CD14-positive monocyte (primary cell): ENCODE measurements at regions not wholly inside any gene's neighbourhood (a gene's known extent, or its start where the extent isn't known, plus 50 kb on each side); places are given as distances from the start of the nearest gene placed in this dataset.

Experiments
- DNase-seq, 3 donors: peaks; one replicate each; pipeline ENCODE4 v3.0.0-alpha.2; 2011 to 2022
- H2AFZ ChIP-seq: 2 replicates; pipeline ENCODE4 v1.6.0; 2012; ENCODE audit warnings: mild to moderate bottlenecking, low read depth, low read length, inconsistent platforms; ENCODE audit not compliant: insufficient read depth, poor library complexity, severe bottlenecking
- H3K27ac ChIP-seq, 2 donors: 1 replicate in 1 of 2; 2 replicates in 1 of 2; pipeline ENCODE4 v1.5.1; 2012 to 2013; ENCODE audit warnings: low read length in 2 of 2, control low read depth in 1 of 2, inconsistent platforms in 1 of 2, low read depth in 1 of 2, mild to moderate bottlenecking in 1 of 2
- H3K27me3 ChIP-seq, 2 donors: one replicate each; pipeline versions ENCODE4 v1.6.0 to v1.6.1; 2011 to 2013; ENCODE audit warnings: low read length in 2 of 2; ENCODE audit not compliant: control insufficient read depth in 2 of 2, insufficient read depth in 2 of 2
- H3K36me3 ChIP-seq, 2 donors: replicated peaks in 1 of 2; 1 replicate in 1 of 2; 2 replicates in 1 of 2; pipeline versions ENCODE4 v1.5.1 to v1.6.1; 2012 to 2013; ENCODE audit warnings: low read length in 2 of 2, control low read depth in 1 of 2, inconsistent platforms in 1 of 2, mild to moderate bottlenecking in 1 of 2; ENCODE audit not compliant: insufficient read depth in 2 of 2, control insufficient read depth in 1 of 2
- H3K4me1 ChIP-seq, 2 donors: 1 replicate in 1 of 2; 2 replicates in 1 of 2; pipeline versions ENCODE4 v1.5.1 to v1.6.1; 2012 to 2013; ENCODE audit warnings: low read length in 2 of 2, control low read depth in 1 of 2, inconsistent platforms in 1 of 2, mild to moderate bottlenecking in 1 of 2, moderate library complexity in 1 of 2; ENCODE audit not compliant: insufficient read depth in 2 of 2, control insufficient read depth in 1 of 2
- H3K4me2 ChIP-seq: replicated peaks from 2 replicates; pipeline ENCODE3; 2012; ENCODE audit warnings: low read length, moderate library complexity, mild to moderate bottlenecking; ENCODE audit not compliant: poor library complexity, severe bottlenecking; ENCODE audit errors: extremely low read depth
- H3K4me3 ChIP-seq, 3 experiments: fragments of 200-600 bp in 1 of 3; sonication (generic) in 1 of 3; replicated peaks in 1 of 3; 1 replicate in 2 of 3; 2 replicates in 1 of 3; pipeline ENCODE4 v1.5.1; 2011 to 2013; ENCODE audit warnings: low read length in 3 of 3, mild to moderate bottlenecking in 3 of 3, control low read depth in 2 of 3, low read depth in 2 of 3, inconsistent platforms in 1 of 3, moderate library complexity in 1 of 3
- H3K79me2 ChIP-seq: 2 replicates; pipeline ENCODE4 v1.6.0; 2012; ENCODE audit warnings: mild to moderate bottlenecking, control low read depth, inconsistent platforms, low read length, moderate library complexity; ENCODE audit not compliant: insufficient read depth
- H3K9ac ChIP-seq: 2 replicates; pipeline ENCODE4 v1.6.0; 2017; ENCODE audit warnings: low read length, mild to moderate bottlenecking; ENCODE audit not compliant: insufficient read depth, poor library complexity, severe bottlenecking
- H3K9me3 ChIP-seq, 2 donors: replicated peaks in 1 of 2; 1 replicate in 1 of 2; 2 replicates in 1 of 2; pipeline versions ENCODE4 v1.5.1 to v1.6.1; 2012 to 2013; ENCODE audit warnings: low read length in 2 of 2, control low read depth in 1 of 2; ENCODE audit not compliant: control insufficient read depth in 1 of 2, insufficient read depth in 1 of 2
- H4K20me1 ChIP-seq: 2 replicates; pipeline ENCODE4 v1.6.0; 2012; ENCODE audit warnings: mild to moderate bottlenecking, low read length, control low read depth, moderate library complexity; ENCODE audit not compliant: insufficient read depth
- H3K27ac Mint-ChIP-seq, 7 donors: one replicate each; pipeline ENCODE4 v1.8.0; 2020; ENCODE audit warnings: mild to moderate bottlenecking in 7 of 7, mixed read lengths in 7 of 7, moderate library complexity in 6 of 7, inconsistent platforms in 2 of 7
- H3K27me3 Mint-ChIP-seq, 3 donors: one replicate each; pipeline ENCODE4 v1.8.0; 2021 to 2022; ENCODE audit warnings: low read depth in 3 of 3, mild to moderate bottlenecking in 3 of 3, mixed read lengths in 3 of 3, moderate library complexity in 3 of 3, inconsistent platforms in 1 of 3
- H3K36me3 Mint-ChIP-seq, 2 donors: one replicate each; pipeline ENCODE4 v1.8.0; 2020; ENCODE audit warnings: mixed read lengths in 2 of 2, inconsistent platforms in 1 of 2, mild to moderate bottlenecking in 1 of 2
- H3K4me1 Mint-ChIP-seq: one replicate; pipeline ENCODE4 v1.8.0; 2020; ENCODE audit warnings: mild to moderate bottlenecking, mixed read lengths
- H3K4me3 Mint-ChIP-seq, 2 donors: one replicate each; pipeline ENCODE4 v1.8.0; 2020; ENCODE audit warnings: mild to moderate bottlenecking in 2 of 2, mixed read lengths in 2 of 2, moderate library complexity in 1 of 2
- H3K9me3 Mint-ChIP-seq, 7 donors: one replicate each; pipeline ENCODE4 v1.8.0; 2020 to 2022; ENCODE audit warnings: mixed read lengths in 7 of 7, mild to moderate bottlenecking in 6 of 7, moderate library complexity in 6 of 7, inconsistent platforms in 2 of 7
- CTCF ChIP-seq: fragments of 200-600 bp; IDR thresholded peaks from one replicate; pipeline ENCODE4 v1.8.0; 2022; ENCODE audit warnings: antibody characterized with exemption, mild to moderate bottlenecking
- WGBS: methylation state at CpG from one replicate; pipeline ENCODE4 v1.1.5; 2013; ENCODE audit warnings: missing lambda C conversion rate; ENCODE audit not compliant: insufficient coverage; 5-methylcytosine and 5-hydroxymethylcytosine counted together
- intact Hi-C, 2 donors: fragments of 100-400 bp; cut with micrococcal nuclease; formaldehyde crosslinking; loops; one replicate each; pipeline versions ENCODE4 v1.15.0 to v1.15.1; 2023

GRCh38 chr3:18087988-18088387 lies 337.2 kb downstream of the SATB1 start:
- Histone ChIP-seq H3K27me3 (no peaks in the 10 kb centered on the region), H3K4me2 (no peak overlapping the region), H4K20me1 (no peaks in the 10 kb centered on the region), H3K4me1 (no peaks in the 10 kb centered on the region), H3K9ac (no peak overlapping the region), H2AFZ (no peak overlapping the region), H3K79me2 (no peaks in the 10 kb centered on the region), H3K27ac (no peak overlapping the region), H3K9me3 (no peaks in the 10 kb centered on the region), H3K4me3 (no peak overlapping the region), H3K36me3 (no peaks in the 10 kb centered on the region)
- peaks cover 0 to 4% (median 0%) of the 10 kb centered on the region in 3 donors for H3K27me3 Mint-ChIP-seq
- H3K9me3 Mint-ChIP-seq: peaks cover 0 to 3% (median 0%) of the 10 kb centered on the region in 7 donors
- H3K4me1 Mint-ChIP-seq: peaks cover 9% of the 10 kb centered on the region
- no peak for DNase-seq
- 21% methylated on average over 3 of the region's 3 CpGs for WGBS
- H3K27ac Mint-ChIP-seq: peak overlapping the region in 1 of 7 donors; percentile 2
- no peak overlapping the region for H3K4me3 Mint-ChIP-seq
- TF ChIP-seq CTCF: no peak
- H3K36me3 Mint-ChIP-seq: no peaks in the 10 kb centered on the region
- intact Hi-C loops: no loop called here

- Histone ChIP-seq H2AFZ (no peak overlapping the region), H3K4me1 (no peaks in the 10 kb centered on the region), H3K9ac (no peak overlapping the region), H3K36me3 (no peaks in the 10 kb centered on the region), H3K4me2 (no peak overlapping the region), H4K20me1 (no peaks in the 10 kb centered on the region), H3K9me3 (no peaks in the 10 kb centered on the region), H3K27ac (no peak overlapping the region), H3K79me2 (no peaks in the 10 kb centered on the region), H3K27me3 (no peaks in the 10 kb centered on the region), H3K4me3 (no peak overlapping the region)
- 100% methylated on average over 1 of the region's 5 CpGs for WGBS
- no peak overlapping the region for H3K4me3 Mint-ChIP-seq
- no peak for DNase-seq
- no peak overlapping the region for H3K27ac Mint-ChIP-seq
- peaks cover 0 to 3% (median 0%) of the 10 kb centered on the region in 7 donors for H3K9me3 Mint-ChIP-seq
- H3K27me3 Mint-ChIP-seq: peaks cover 0 to 4% (median 0%) of the 10 kb centered on the region in 3 donors
- no peaks in the 10 kb centered on the region for H3K36me3 Mint-ChIP-seq
- no peak for TF ChIP-seq CTCF
- peaks cover 3% of the 10 kb centered on the region for H3K4me1 Mint-ChIP-seq
- intact Hi-C loops: no loop called here
Measured at GRCh38 chr3:18086760-18087159, 338.4 kb downstream of the SATB1 start.
